NT2/D1 (cell line): ENCODE measurements at regions not wholly inside any gene's neighbourhood (a gene's known extent, or its start where the extent isn't known, plus 50 kb on each side); places are given as distances from the start of the nearest gene placed in this dataset.

Source experiments
- DNase-seq: peaks from one replicate; pipeline ENCODE4 v3.0.0-alpha.2; 2011; ENCODE audit warnings: low read depth, low spot score
- H3K27me3 ChIP-seq: 2 replicates; pipeline ENCODE4 v1.6.0; 2011; ENCODE audit warnings: mild to moderate bottlenecking; ENCODE audit not compliant: insufficient read length, insufficient read depth
- H3K36me3 ChIP-seq: 2 replicates; pipeline ENCODE4 v1.6.1; 2011; ENCODE audit warnings: mild to moderate bottlenecking, low read length, mixed read lengths; ENCODE audit not compliant: insufficient read depth, insufficient read length
- H3K4me1 ChIP-seq: 2 replicates; pipeline ENCODE4 v1.5.1; 2011; ENCODE audit not compliant: insufficient read depth, insufficient read length
- H3K4me3 ChIP-seq: 2 replicates; pipeline ENCODE4 v1.5.1; 2011; ENCODE audit warnings: low read depth; ENCODE audit not compliant: insufficient read length
- H3K9ac ChIP-seq: 2 replicates; pipeline ENCODE4 v1.6.0; 2011; ENCODE audit warnings: low read depth; ENCODE audit not compliant: insufficient read length
- H3K9me3 ChIP-seq: 2 replicates; pipeline ENCODE4 v1.5.1; 2011; ENCODE audit warnings: mild to moderate bottlenecking, low read length; ENCODE audit not compliant: insufficient read depth
- SUZ12 ChIP-seq: IDR thresholded peaks from 2 replicates; pipeline ENCODE4 v1.6.1; 2011; ENCODE audit not compliant: insufficient read length, insufficient read depth; ENCODE audit errors: extremely low read depth
- YY1 ChIP-seq: IDR thresholded peaks from 2 replicates; pipeline ENCODE4 v1.6.1; 2011; ENCODE audit not compliant: insufficient read length, insufficient read depth
- ZNF274 ChIP-seq: IDR thresholded peaks from 2 replicates; pipeline ENCODE4 v1.6.1; 2011; ENCODE audit warnings: mild to moderate bottlenecking, low read depth, low read length

GRCh38 chr1:189150624-189151023 is 1327.0 kb downstream of the BRINP3 start:
- Histone ChIP-seq H3K27me3 (no peaks in the 10 kb centered on the region), H3K9me3 (no peaks in the 10 kb centered on the region), H3K4me1 (no peaks in the 10 kb centered on the region), H3K36me3 (no peaks in the 10 kb centered on the region), H3K4me3 (no peak overlapping the region), H3K9ac (no peak overlapping the region)
- TF ChIP-seq YY1 (no peak), SUZ12 (no peak), ZNF274 (no peak)
- no peak for DNase-seq

GRCh38 chr1:189151361-189151760 is 1326.3 kb downstream of the BRINP3 start:
- no peak for DNase-seq
- Histone ChIP-seq H3K4me3 (no peak overlapping the region), H3K9me3 (no peaks in the 10 kb centered on the region), H3K9ac (no peak overlapping the region), H3K4me1 (no peaks in the 10 kb centered on the region), H3K36me3 (no peaks in the 10 kb centered on the region), H3K27me3 (no peaks in the 10 kb centered on the region)
- no peak for TF ChIP-seq ZNF274
- no peak for TF ChIP-seq YY1
- no peak for TF ChIP-seq SUZ12

- H3K9me3 ChIP-seq, result no peaks in the 10 kb centered on the region
- no peak overlapping the region for H3K9ac ChIP-seq
- TF ChIP-seq YY1 (no peak), SUZ12 (no peak), ZNF274 (no peak)
- H3K36me3 ChIP-seq, result no peaks in the 10 kb centered on the region
- no peak for DNase-seq
- no peaks in the 10 kb centered on the region for H3K4me1 ChIP-seq
- no peak overlapping the region for H3K4me3 ChIP-seq
- H3K27me3 ChIP-seq, result no peaks in the 10 kb centered on the region
Measured at GRCh38 chr1:189152685-189153084, 1325.0 kb downstream of the BRINP3 start.

GRCh38 chr1:189158155-189158554 is 1319.5 kb downstream of the BRINP3 start:
- no peak for DNase-seq
- H3K27me3 ChIP-seq, result no peaks in the 10 kb centered on the region
- no peak overlapping the region for H3K4me3 ChIP-seq
- H3K4me1 ChIP-seq, result no peaks in the 10 kb centered on the region
- H3K36me3 ChIP-seq, result no peaks in the 10 kb centered on the region
- no peak for TF ChIP-seq YY1
- no peak for TF ChIP-seq ZNF274
- TF ChIP-seq SUZ12, result no peak
- H3K9ac ChIP-seq, result no peak overlapping the region
- H3K9me3 ChIP-seq, result no peaks in the 10 kb centered on the region

- TF ChIP-seq SUZ12 (no peak), ZNF274 (no peak), YY1 (no peak)
- H3K4me3 ChIP-seq, result no peak overlapping the region
- no peak for DNase-seq
Measured at GRCh38 chr1:189175889-189176288, 1301.8 kb downstream of the BRINP3 start.

GRCh38 chr1:189180057-189180456 is 1297.6 kb downstream of the BRINP3 start:
- Histone ChIP-seq H3K9me3 (no peaks in the 10 kb centered on the region), H3K36me3 (no peaks in the 10 kb centered on the region), H3K4me3 (no peak overlapping the region), H3K27me3 (no peaks in the 10 kb centered on the region), H3K9ac (no peak overlapping the region), H3K4me1 (no peaks in the 10 kb centered on the region)
- TF ChIP-seq SUZ12, result no peak
- no peak for TF ChIP-seq ZNF274
- TF ChIP-seq YY1, result no peak
- DNase-seq, result no peak

More at GRCh38 chr1:189175889-189176288, 1301.8 kb downstream of the BRINP3 start:
- Histone ChIP-seq H3K27me3 (no peaks in the 10 kb centered on the region), H3K9me3 (no peaks in the 10 kb centered on the region), H3K36me3 (no peaks in the 10 kb centered on the region), H3K4me1 (no peaks in the 10 kb centered on the region), H3K9ac (no peak overlapping the region)

GRCh38 chr1:189185097-189185496 is 1292.6 kb downstream of the BRINP3 start:
- TF ChIP-seq YY1, result no peak
- TF ChIP-seq SUZ12, result no peak
- no peak for TF ChIP-seq ZNF274
- Histone ChIP-seq H3K4me1 (no peaks in the 10 kb centered on the region), H3K36me3 (no peaks in the 10 kb centered on the region), H3K4me3 (no peak overlapping the region), H3K9ac (no peak overlapping the region), H3K9me3 (no peaks in the 10 kb centered on the region), H3K27me3 (no peaks in the 10 kb centered on the region)
- no peak for DNase-seq

GRCh38 chr1:189192741-189193520 is 1284.7 kb downstream of the BRINP3 start:
- H3K9me3 ChIP-seq, result no peaks in the 10 kb centered on the region
- H3K36me3 ChIP-seq, result no peaks in the 10 kb centered on the region
- DNase-seq, result no peak
- TF ChIP-seq ZNF274, result no peak
- no peak for TF ChIP-seq SUZ12
- TF ChIP-seq YY1, result no peak
- no peaks in the 10 kb centered on the region for H3K4me1 ChIP-seq
- H3K4me3 ChIP-seq, result no peak overlapping the region
- no peaks in the 10 kb centered on the region for H3K27me3 ChIP-seq
- no peak overlapping the region for H3K9ac ChIP-seq
